Lower lobe of right lung (tissue), 2 donors: ENCODE measurements at regions not wholly inside any gene's neighbourhood (a gene's known extent, or its start where the extent isn't known, plus 50 kb on each side); places are given as distances from the start of the nearest gene placed in this dataset.
"Not testable (repeated sequence)": the region's sequence is repeated elsewhere in the genome, so short reads cannot be mapped to it uniquely, and the experiment has no call there.

Experiments used
- ATAC-seq, 2 donors: fragments of 200-7000 bp; cut with Tn5 transposase; one replicate each; pipeline ENCODE4 v1.9.1; 2020 to 2022; ENCODE audit warnings: mild to moderate bottlenecking in 2 of 2, moderate library complexity in 2 of 2
- DNase-seq: peaks from one replicate; pipeline ENCODE4 v3.0.0-alpha.2; 2020
- H3K27ac ChIP-seq: fragments of 200-600 bp; one replicate; pipeline ENCODE4 v1.8.0; 2022
- H3K27me3 ChIP-seq: fragments of 200-600 bp; one replicate; pipeline ENCODE4 v1.8.0; 2022; ENCODE audit warnings: low read depth
- H3K36me3 ChIP-seq: fragments of 200-600 bp; one replicate; pipeline ENCODE4 v1.8.0; 2022; ENCODE audit warnings: mild to moderate bottlenecking
- H3K4me1 ChIP-seq: fragments of 200-600 bp; one replicate; pipeline ENCODE4 v1.8.0; 2022
- H3K4me3 ChIP-seq: fragments of 200-600 bp; one replicate; pipeline ENCODE4 v1.8.0; 2022; ENCODE audit warnings: mild to moderate bottlenecking
- H3K9me3 ChIP-seq: fragments of 200-600 bp; one replicate; pipeline ENCODE4 v1.8.0; 2022
- intact Hi-C: fragments of 100-400 bp; cut with DNase I; formaldehyde crosslinking; loops from one replicate; pipeline ENCODE4 v1.11.0; 2022
- TF ChIP-seq, protein P1 (sequence below): fragments of 200-600 bp; IDR thresholded peaks from one replicate; pipeline ENCODE4 v1.8.0; 2022; ENCODE audit warnings: antibody characterized with exemption, mild to moderate bottlenecking
- donor health status: DM: no; HTN: yes; CAD: no; lungs with severe emphysema.

DNA sequence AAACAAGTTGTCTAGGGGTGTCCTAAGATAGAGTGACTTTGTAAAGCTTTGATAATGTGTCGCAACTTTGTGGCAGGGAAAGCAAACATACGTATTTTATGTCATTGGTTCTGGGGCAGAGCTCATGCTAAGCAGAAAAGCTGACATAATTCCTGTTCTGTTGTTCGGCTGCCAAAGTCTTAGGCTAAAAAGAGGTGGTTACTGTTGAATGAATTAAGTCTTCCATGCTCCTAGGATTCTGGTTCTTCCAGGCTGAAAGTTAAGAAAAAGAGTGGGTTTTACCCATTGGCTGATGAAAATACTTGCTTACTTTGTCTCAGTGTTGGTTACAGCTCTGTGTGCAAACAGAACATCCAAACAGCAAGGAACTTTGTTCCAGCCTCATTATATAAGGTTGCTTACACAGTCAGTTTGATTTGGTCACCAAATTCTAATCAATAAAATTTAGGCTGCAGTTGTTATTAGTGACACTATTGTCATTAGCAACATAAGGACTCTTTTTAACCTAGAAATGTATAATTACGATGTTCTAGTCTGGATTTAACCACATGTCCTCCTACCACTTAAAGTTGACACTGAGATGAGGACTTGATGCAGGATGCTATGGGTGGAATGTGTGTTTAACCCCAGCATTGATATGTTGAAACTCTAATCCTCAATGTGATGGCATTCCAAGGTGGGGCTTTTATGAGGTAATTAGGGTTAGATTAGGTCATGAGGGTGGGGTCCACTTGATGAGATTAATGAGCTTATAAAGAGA lies 114.0 kb upstream of the GOT2 start:
- Histone ChIP-seq H3K27me3 (no peaks in the 10 kb centered on the region), H3K4me1 (no peaks in the 10 kb centered on the region), H3K9me3 (no peaks in the 10 kb centered on the region), H3K4me3 (no peak overlapping the region), H3K36me3 (no peaks in the 10 kb centered on the region), H3K27ac (no peak overlapping the region)
- intact Hi-C loops: no loop called here
- ATAC-seq (no peak), DNase-seq (no peak)
- TF ChIP-seq, protein P1, sequence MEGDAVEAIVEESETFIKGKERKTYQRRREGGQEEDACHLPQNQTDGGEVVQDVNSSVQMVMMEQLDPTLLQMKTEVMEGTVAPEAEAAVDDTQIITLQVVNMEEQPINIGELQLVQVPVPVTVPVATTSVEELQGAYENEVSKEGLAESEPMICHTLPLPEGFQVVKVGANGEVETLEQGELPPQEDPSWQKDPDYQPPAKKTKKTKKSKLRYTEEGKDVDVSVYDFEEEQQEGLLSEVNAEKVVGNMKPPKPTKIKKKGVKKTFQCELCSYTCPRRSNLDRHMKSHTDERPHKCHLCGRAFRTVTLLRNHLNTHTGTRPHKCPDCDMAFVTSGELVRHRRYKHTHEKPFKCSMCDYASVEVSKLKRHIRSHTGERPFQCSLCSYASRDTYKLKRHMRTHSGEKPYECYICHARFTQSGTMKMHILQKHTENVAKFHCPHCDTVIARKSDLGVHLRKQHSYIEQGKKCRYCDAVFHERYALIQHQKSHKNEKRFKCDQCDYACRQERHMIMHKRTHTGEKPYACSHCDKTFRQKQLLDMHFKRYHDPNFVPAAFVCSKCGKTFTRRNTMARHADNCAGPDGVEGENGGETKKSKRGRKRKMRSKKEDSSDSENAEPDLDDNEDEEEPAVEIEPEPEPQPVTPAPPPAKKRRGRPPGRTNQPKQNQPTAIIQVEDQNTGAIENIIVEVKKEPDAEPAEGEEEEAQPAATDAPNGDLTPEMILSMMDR: no peak

DNA sequence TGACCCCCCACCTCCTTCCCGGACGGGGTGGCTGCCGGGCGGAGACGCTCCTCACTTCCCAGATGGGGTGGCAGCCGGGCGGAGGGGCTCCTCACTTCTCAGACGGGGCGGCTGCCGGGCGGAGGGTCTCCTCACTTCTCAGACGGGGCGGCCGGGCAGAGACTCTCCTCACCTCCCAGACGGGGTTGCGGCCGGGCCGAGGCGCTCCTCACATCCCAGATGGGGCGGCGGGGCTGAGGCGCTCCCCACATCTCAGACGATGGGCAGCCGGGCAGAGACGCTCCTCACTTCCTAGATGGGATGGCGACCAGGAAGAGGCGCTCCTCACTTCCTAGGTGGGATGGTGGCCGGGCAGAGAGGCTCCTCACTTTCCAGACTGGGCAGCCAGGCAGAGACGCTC lies 112.1 kb upstream of the GOT2 start:
- H3K9me3 ChIP-seq, intact Hi-C loops, ATAC-seq, H3K27ac ChIP-seq, H3K4me1 ChIP-seq, H3K27me3 ChIP-seq, H3K4me3 ChIP-seq, H3K36me3 ChIP-seq, DNase-seq: not testable (repeated sequence)

DNA sequence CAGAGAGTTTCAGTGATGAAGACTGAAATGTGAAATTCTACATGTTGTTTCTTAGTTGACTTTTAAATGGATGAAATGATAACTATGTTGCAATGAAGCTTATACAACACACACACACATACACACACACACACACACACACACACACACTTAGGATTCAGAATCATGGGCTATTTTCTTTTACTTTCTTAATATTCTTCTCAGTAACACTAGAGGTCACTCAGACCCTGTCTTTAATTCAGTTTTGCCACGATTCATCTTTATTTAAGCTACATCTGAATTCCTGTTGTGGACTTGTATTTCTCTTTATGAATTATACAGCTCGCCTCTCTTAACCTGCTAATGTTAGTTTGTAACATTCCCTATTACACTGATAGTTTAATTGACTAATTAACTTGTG lies 109.6 kb upstream of the GOT2 start:
- DNase-seq (no peak), ATAC-seq (no peak)
- Histone ChIP-seq H3K4me3 (no peak overlapping the region), H3K27ac (no peak overlapping the region), H3K9me3 (no peaks in the 10 kb centered on the region), H3K36me3 (no peaks in the 10 kb centered on the region), H3K27me3 (no peaks in the 10 kb centered on the region), H3K4me1 (no peaks in the 10 kb centered on the region)
- intact Hi-C loops: no loop called here
- TF ChIP-seq, protein P1: no peak

DNA sequence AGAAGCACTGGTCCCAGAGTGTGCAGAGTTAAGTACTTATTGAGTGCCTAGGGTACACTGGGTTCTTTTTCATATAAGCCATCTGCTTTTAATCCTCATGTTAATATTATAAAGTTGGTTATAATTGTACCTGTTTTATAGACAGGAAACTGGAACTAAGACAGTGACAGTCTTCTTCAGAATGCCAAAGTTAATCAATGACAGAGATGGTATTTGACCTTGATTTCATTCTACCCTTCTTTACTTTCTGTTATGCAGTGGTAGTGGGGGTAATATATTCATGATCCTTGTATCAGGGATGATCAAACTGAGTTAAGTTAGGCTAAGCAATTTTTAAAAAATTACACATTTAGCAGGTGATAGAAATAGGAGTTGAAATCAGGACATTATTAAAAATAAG lies 108.6 kb upstream of the GOT2 start:
- Histone ChIP-seq H3K4me3 (no peak overlapping the region), H3K27ac (no peak overlapping the region), H3K9me3 (no peaks in the 10 kb centered on the region), H3K36me3 (no peaks in the 10 kb centered on the region), H3K4me1 (no peaks in the 10 kb centered on the region), H3K27me3 (no peaks in the 10 kb centered on the region)
- TF ChIP-seq, protein P1: no peak
- no peak for ATAC-seq
- DNase-seq: no peak
- intact Hi-C loops: no loop called here

DNA sequence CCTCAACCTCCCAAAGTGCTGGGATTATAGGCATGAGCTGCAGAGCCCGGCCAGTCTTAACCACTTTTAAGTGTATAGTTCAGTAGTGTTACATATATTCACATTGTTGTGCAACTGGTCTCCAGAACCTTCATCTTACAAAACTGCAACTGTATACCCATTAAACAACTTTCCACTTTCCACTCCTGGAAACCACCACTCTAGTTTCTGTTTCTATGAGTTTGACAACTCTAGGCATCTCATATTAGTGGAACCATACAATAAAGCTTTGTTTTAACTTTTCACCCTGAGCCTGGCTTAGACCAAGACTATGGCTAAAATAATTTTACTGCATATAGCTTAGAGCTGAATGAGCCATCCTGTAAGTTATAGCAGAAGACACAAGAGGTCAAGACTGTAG lies 108.0 kb upstream of the GOT2 start:
- no peak for ATAC-seq
- H3K36me3 ChIP-seq: no peaks in the 10 kb centered on the region
- no peak overlapping the region for H3K27ac ChIP-seq
- H3K27me3 ChIP-seq: no peaks in the 10 kb centered on the region
- H3K9me3 ChIP-seq: no peaks in the 10 kb centered on the region
- intact Hi-C loops: no loop called here
- no peak for DNase-seq
- TF ChIP-seq, protein P1: no peak
- no peak overlapping the region for H3K4me3 ChIP-seq
- H3K4me1 ChIP-seq: no peaks in the 10 kb centered on the region

DNA sequence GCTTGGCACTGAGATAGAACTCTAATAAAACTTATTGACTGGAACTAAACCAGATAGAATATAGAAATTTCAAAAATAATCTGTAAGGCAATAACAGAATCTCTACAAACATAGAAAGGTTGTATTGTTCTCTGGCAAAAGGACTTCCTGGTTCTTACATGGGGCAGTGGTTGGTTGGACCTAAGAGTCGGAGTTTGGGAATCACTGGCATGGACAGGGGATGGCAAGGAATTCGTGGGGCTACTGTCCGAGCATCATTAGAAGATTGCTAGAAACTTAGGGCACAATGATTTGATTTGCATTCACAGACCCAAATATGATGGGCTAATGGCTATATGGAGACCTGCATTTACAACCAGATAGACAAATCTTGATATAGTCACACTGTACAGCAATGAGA lies 103.8 kb upstream of the GOT2 start:
- no peak for ATAC-seq
- Histone ChIP-seq H3K27ac (no peak overlapping the region), H3K4me1 (no peaks in the 10 kb centered on the region), H3K36me3 (no peaks in the 10 kb centered on the region), H3K27me3 (no peaks in the 10 kb centered on the region), H3K4me3 (no peak overlapping the region), H3K9me3 (no peaks in the 10 kb centered on the region)
- TF ChIP-seq, protein P1: no peak
- DNase-seq: no peak
- intact Hi-C loops: no loop called here
